HG02588 (cell line): ENCODE measurements at regions not wholly inside any gene's neighbourhood (a gene's known extent, or its start where the extent isn't known, plus 50 kb on each side); places are given as distances from the start of the nearest gene placed in this dataset.

Experiments used
- ATAC-seq: cut with Tn5 transposase; IDR thresholded peaks from one replicate; pipeline ENCODE4 v1.9.1; 2021; ENCODE audit warnings: mild to moderate bottlenecking, moderate library complexity; ENCODE audit not compliant: unreplicated experiment

DNA sequence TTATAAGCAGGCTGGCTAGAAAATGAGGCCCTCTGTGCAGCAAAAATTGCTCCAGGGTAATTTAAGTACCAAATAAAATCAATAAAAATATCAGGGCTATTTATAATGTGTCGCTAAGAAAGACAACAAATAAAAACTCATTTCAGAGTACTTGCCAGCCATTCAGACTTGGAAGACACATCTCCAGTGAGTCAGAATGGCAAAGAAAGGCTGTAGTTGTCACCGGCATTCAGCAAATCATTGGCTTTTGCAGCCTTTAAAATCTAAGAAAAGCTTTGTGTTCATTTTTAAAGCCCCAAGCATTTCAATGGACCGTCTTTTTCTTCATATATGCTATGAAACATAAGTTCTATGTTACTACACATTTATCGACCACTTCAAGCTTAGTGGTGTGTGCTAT lies 141.1 kb upstream of the HNMT start:
- no peak for ATAC-seq

DNA sequence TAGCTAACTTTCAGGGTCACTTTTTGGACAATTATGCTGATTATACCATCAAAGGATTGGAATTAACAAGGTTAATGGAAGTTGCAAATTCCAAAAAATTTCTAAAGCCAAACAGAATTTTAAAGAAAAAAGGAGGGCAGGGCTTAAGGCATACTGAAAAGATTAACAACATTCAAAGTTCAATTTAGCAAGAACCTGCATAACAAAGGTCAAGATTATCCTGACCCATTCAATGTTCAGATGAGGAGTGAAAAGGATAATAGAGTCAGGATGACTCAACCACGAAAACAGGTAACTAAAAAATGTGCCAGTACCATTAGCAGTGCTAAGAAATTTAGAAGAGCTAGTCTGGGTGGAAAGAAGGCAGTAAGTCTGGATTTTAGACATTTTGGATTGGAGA lies 139.8 kb upstream of the HNMT start:
- ATAC-seq: no peak

DNA sequence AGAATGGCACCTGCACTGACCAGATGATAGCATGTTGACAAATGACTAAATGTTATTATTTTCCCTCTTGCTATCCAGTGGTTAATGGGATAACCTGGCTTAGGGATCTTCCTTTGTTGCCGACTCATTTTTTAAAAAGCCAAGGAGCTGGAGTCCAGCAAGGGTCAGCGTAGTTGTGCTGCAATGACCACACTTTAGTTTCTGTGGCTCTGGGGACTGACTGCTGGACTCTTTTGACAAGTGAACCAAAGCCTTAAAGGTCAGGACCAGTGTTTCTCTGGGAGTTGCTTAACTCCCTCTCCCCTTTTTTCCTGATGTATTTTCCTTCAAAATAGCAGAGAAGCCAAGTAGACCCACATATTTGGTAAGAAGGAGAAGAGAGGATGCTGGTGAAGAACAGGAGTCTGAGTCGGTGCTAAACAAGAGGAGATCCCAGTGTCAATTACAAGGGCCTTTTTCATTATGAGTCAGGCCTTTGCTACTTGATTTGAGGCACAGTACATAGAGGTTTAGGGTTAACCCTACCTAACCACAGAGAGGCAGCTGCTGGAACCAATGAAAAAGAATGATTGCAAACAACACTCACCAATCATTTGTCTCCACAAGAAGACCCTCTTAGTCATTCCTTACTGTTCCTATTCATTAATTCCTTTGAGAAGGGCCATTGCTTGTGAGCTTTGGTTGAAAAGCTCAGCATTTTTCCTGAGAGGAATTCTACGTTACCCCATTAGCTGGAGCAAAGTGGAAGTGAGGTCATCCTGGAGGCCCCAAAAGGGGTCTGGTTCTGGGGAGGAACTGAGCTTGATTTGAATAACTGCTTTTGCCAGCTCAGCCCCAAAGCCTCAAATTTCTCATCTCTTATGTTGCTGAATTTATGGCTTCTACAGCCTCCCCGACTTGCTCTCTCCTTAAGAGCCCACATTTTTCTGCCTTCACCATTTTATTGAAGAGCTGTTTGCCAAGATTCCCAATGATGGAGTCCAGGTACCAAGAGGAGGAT lies 137.6 kb upstream of the HNMT start:
- ATAC-seq: peak; percentile 98

DNA sequence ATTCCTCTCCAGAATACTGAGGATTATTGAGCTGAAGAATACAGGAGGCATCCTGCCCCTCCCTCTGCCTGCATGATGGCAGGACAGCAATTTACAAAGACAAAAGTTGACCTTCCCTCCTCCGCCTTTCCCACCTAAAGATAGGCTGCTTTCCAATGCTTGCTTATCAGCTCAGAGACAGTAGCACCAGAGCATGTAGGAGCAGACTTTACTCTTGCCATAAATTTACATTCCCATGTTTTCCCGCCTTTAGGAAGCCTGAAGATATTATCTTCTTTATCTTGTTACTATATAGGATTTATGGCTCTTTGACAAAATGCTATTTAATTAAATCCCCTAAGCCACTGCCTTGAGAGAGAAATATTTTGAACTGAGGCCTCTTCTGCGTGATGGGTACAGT lies 135.6 kb upstream of the HNMT start:
- ATAC-seq: no peak

DNA sequence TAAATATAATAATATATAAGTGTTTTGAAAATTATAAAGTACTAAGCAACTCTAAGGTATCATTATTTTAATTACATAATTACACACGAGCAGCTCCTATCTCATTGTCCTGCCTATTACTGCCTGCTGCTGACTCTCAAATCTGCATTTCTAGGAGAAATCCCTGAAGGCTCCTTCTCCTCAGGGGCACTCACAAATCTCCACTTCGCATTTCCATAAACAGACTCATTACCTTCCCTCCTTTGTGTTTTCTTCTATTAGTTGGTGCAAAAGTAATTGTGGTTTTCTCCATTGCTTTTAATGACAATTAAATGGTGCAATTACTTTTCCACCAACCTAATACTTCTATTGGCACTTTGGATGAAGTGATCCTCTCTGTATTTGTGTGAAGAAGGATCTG lies 135.0 kb upstream of the HNMT start:
- no peak for ATAC-seq

DNA sequence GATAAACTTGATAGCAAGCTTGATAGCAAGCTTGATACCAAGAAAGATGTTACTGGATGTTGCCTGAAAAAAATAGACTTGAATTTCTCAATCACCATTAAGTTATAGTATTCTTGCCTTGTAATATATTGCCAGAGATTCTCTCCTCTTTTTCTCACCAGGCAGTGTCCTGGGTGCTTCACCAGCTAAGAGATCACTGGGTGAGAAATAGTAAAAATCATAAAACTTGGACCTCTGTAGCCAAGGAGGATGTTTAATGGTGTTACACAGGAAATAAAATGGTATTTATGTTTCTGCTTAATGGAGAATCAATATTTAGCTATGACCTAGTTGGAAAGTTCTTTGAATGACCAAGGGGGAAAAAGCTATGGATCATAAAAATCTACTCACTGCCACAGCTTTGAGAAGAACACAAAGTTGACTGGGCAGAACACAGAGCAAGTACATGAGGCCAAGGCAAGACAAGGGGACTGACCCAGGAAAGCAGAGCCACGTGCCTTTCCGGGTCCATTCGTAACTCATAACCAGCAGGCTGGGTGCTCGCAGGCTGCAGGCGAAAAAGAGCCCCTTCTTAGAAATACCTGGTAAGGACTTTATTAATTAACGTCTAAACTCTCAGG lies 129.4 kb upstream of the HNMT start:
- ATAC-seq: no peak

DNA sequence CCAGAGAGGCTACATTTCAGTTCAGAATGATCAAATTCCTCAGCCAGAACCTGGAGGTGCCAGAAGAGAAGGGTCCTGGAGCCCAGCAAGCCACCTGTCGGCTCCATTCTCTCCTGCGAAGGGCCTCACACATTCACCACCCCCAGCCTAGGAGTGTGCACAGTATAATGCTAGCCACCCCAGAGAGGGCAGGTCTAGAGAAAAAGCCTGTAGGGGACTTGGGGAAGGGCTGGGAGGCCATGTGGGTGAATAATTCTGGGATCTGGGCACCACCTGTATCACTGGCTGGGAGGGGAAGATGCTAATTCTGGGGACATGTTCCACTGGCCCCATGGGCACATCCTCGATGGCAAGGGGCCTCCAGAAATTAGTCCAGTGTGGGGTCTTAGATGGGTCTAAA lies 127.6 kb upstream of the HNMT start:
- no peak for ATAC-seq

DNA sequence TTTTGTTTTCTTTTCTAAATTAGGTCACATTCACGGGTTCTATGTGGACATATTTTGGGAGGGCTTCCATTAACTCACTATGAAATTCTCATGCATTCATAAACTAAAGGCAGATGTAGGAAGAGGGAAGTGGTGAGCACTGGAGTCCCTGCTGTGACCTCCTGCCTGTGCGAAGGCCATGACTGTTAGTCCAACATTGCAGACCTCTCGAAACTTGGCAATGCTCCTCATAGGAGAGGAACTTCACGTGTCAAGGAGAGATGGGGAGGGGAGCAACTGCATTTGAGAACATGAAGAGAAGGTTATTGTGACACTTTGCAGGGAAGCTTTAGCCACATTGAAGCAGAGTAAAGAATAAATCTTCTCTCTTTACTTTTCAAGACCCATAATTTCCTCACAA lies 126.4 kb upstream of the HNMT start:
- no peak for ATAC-seq

DNA sequence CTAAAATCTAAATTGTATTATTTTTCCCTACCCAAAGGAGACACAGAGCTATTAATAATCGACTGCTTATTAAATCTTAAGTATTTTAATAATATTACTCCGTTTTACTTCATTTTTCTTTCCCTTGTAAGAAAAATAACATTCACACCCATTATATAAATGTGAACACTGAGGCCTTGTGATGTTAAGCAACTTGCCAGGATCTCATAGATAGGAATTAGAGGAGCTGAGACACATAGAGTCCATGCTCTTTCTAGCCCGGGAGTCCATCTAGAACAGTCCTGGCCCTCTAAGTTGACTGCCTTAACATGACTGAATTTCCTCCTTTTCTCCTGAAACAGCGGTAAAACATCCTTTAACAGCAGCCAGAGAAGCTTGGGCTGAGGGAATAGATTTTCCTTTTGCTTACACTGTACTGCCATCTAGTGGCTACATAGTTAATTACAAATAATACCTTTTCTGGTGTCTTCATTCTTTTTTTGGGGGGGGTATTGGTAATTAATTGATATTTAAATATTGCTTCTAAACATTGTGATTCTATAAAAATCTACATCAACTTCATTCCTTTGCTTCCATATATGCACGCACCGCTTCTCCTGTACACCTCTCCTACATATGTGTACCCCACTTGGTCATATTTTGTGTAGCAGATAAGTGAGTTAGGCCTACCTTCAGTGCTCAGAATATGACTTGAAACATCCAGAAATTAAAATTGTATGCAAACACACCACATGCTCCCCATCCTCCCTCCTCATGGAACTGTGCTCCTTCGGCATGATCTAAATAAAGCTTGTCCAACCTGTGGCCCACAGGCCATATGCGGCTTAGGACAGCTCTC lies 125.8 kb upstream of the HNMT start:
- peak; percentile 44 for ATAC-seq

DNA sequence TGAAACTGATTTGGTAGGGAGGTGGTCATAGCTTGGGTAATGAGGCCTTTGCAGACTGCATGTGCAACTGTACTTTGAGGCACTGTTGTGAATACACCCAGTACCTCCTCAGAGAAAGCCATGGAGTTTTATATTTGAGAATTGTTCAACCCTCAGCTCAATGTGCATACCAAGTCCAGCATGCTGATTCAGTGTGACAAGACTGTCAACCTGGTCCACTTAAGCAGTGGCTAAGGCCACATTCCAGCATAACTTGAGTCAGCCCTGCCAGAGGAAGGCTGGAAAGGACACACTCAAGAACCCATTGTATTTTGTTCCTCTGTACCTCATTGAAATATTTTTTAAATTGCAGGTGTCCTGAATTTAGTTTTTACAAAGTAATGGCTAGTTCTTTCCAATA lies 121.8 kb upstream of the HNMT start:
- ATAC-seq: no peak

DNA sequence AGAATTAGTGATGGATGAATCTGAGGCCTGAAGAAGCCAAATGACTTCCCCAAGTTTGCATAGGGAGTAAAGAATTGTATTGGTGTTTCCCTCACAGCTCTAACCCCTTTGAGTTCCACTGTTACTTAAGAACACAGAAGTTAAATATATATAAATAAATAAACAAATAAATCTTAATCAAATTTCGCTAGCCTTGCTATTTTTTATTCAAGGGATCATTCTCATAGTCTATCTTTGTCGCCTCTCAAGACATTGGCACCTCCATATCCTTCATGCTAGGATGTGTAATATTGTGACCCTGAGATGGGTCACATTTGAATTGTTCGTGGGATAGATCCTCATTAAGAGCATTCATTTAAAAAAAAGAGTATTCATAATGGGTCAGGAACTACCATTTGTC lies 121.3 kb upstream of the HNMT start:
- ATAC-seq: no peak

DNA sequence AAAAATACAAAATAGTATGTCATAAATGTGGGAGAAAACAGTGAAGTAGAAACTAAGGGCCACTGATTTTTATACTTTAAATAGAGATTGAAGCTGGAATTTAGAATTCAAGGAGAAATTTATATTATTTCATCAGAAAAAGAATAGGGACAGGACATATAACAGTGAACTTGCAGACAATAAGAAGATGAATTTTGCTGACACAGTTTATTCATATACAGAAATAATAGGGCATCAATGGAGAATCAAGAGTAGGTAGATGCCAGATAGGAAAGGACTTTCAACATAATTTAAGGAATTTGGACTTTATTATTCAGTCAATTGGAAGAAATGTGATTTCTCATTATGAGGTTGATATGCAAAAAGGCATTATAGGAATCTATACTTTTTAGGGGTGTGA lies 118.9 kb upstream of the HNMT start:
- no peak for ATAC-seq

DNA sequence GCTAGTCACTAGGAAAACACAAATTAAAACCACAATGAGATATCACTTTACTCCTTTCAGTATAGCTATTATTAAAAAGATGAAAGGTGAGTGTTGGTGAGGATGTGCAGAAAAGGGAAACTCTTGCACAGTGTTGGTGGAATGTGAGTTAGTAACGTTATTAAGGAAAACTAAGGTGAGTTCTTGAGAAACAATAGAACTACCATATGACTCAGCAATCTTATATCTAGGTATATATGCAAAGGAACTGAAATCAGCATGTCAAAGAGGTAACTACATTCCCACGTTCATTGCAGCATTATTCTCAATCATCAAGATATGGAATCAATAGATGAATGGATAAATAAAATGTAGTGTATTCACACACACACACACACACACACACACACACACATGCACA lies 117.3 kb upstream of the HNMT start:
- ATAC-seq: no peak

DNA sequence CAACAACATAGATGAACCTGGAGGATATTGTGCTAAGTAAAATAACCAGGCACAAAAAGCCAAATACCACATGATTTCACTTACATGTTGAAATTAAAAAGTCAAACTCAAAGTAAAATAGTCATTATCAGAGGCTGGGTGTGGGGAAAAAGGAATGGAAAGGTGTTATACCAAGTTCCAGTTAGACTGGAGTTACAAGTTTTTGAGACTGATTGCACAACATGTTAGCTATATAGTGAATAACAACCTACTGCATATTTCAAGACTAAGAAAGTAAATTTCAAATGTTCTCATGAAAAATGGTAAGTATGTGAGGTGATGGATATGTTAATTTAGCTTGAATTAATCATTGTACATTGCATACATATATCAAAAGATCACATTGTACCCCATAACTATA lies 116.8 kb upstream of the HNMT start:
- ATAC-seq: no peak

DNA sequence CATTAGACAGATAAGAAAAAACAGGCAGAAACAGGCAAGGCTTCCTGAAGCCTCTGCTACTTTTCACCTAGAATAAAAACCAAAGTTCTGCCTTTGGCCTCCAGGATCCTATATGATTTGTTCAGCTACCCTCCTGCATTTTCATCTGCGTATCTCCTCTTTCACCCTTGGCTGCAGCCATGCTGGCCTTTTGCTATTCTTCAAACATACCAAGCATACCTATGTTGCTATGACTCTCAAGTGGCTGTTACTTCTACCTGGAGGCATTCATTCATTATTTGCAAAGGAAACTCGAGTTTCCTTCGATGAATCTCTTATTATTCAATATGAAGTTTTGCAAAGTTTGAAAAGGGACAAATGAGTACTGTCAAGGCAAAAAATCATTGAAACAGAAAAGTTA lies 106.4 kb upstream of the HNMT start:
- ATAC-seq: no peak

DNA sequence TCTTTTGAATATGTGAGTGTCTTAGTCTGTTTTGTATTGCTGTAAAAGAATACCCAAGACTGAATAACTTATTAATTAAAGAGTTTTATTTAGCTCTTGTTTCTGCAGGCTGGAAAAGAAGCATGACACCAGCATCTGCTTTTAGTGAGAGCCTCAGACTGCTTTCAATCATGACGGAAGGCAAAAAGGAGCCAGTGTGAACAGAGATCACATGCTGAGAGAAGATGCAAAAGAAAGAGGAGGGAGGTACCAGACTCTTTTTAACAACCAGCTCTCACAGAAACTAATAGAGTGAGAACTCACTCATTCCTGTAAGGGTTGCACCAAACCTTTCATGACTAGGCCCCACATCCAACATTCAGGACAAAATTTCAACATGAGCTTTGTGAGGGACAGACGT lies 101.6 kb upstream of the HNMT start:
- ATAC-seq: no peak

DNA sequence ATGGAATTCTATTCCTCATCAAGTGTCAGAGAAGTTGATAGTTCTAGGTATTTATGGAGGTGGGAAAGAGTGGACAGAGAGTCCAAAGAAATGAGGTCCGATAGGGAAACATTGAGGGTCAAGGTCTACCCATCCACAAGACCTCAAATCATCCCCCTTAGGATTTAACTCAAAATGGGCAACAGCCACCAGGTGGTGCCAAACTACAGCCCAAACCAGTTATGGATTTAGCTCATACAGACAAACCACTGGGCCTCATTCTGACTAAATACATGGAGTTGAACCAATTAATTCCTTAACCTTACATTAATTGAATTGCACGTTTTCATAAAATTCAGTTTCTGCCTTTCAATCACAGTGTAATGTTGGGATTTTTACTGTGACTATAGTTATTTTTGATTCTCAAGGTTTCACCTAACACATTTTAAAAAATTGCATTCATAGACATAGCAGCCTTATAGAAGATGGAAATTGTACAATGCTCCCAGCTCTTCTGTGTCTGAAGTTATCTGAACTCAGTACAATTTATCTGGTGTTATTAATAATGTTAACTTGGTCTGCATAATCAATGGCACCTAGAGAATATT lies 98.2 kb upstream of the HNMT start:
- ATAC-seq: peak; percentile 64

DNA sequence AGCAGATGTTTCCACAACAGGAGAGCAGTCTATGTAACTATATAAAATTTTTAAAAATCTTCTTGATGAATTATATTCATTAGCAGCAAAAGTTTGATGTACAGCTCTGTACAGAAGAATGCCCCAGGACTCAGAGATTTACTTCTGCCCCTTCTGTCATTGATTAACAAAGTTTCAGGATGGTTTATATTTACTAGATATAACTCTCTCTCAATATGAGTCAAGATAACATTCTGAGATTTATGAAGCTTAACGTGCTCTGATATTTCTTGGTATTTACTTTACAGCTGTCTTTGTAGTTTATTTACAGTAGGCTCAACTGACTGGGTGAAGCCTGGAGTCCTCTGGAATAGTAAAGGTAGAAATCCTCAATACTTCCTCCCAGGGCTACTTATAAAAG lies 93.6 kb upstream of the HNMT start:
- ATAC-seq: peak; percentile 78

DNA sequence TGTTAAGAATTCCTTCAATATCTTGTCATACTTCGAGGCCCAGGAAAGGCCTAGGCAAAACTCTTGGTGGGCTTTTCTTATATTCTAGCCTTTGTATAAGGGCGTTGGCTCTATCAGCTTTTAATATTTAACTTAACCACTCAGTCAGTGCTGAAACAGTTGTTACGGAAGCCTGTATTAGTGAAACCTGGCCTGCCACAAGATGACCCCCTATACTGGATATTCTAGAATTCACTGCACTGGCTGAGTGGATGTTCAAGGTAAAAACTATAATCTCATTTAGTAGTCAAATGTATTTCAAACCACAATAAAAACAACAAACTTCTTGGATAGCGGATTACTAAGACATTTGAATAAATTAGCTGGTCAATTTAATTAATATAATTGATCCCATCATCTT lies 91.7 kb upstream of the HNMT start:
- ATAC-seq: no peak

DNA sequence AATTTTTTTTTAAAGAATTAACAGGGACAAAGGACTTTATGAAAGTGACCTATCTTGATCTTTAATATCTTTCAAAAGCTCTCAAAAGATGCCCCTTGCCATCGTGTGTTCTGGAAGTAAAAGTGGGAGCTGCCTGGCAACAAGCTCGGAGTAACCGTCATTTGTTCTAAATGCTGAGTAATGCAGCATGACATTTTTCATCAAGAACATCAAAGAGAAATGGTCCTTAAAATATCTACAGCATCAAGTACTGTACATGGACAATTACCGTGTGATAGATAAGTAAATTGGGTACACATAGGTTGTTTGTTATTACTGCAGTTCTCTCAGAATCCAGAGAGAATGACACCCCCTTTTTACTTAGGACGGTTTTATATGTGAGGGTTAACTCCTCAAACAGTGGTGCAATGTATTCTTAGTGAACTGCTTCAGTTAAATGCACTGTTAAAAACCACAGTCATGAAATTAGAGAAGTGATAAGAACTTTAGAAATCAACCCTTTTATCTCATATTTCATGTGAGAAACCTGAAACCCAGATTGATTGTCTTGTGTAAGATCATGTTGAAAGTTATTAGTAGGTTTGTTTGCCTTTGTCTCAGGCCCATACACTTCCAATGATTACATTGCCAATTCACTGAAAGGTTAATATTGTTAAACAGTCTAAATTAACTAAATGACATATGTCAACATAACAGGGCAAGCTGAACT lies 90.6 kb upstream of the HNMT start:
- ATAC-seq: no peak

DNA sequence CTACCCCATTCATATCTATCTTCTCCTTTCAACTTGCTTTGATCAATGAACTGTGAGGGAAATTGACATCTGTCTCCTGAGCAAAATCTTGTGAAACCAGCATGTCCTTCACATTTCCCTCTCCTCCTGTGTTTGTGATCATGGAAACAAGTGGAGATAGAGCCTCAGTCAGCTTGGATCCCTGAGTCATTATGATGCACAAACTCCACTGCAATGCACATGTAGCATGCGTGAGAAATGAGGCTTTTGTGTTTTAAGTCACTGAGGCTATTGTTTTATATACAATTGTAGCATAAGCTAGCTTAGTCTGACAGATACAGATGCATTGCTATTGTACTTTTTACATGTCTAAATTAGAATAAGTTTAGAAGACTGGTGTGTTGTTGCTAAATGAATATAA lies 85.2 kb upstream of the HNMT start:
- no peak for ATAC-seq
